GM10266 (cell line): ENCODE measurements at regions not wholly inside any gene's neighbourhood (a gene's known extent, or its start where the extent isn't known, plus 50 kb on each side); places are given as distances from the start of the nearest gene placed in this dataset.

Experiments used
- DNase-seq: peaks from one replicate; pipeline ENCODE4 v3.0.0; 2012; ENCODE audit errors: extremely low spot score
- TF ChIP-seq, protein P1 (sequence below): IDR thresholded peaks from 2 replicates; pipeline ENCODE4 v1.5.1; 2012; ENCODE audit warnings: mild to moderate bottlenecking, low read depth; ENCODE audit not compliant: control insufficient read depth, insufficient read depth; ENCODE audit errors: missing control alignments

DNA sequence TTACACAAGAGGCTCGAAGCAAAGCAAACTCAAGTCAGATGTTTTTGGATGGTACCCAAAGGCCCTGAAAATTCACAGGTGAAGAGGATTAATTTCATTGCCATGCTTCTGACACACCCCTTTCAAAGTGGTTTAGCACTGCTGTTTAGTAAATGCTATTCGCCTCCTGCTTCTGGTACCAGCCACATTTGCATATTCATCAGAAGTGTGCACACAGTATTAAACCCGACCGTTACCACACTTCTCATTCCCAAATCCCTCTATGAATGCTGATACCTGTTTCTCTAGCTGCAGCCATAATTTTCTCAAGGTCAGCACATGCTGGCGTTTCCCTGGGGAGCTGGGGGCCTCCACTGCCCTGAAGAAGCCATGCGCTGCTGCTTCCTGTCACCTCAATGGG is 179.8 kb upstream of the DAB1 start:
- DNase-seq = no peak
- TF ChIP-seq, protein P1, sequence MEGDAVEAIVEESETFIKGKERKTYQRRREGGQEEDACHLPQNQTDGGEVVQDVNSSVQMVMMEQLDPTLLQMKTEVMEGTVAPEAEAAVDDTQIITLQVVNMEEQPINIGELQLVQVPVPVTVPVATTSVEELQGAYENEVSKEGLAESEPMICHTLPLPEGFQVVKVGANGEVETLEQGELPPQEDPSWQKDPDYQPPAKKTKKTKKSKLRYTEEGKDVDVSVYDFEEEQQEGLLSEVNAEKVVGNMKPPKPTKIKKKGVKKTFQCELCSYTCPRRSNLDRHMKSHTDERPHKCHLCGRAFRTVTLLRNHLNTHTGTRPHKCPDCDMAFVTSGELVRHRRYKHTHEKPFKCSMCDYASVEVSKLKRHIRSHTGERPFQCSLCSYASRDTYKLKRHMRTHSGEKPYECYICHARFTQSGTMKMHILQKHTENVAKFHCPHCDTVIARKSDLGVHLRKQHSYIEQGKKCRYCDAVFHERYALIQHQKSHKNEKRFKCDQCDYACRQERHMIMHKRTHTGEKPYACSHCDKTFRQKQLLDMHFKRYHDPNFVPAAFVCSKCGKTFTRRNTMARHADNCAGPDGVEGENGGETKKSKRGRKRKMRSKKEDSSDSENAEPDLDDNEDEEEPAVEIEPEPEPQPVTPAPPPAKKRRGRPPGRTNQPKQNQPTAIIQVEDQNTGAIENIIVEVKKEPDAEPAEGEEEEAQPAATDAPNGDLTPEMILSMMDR = no peak

DNA sequence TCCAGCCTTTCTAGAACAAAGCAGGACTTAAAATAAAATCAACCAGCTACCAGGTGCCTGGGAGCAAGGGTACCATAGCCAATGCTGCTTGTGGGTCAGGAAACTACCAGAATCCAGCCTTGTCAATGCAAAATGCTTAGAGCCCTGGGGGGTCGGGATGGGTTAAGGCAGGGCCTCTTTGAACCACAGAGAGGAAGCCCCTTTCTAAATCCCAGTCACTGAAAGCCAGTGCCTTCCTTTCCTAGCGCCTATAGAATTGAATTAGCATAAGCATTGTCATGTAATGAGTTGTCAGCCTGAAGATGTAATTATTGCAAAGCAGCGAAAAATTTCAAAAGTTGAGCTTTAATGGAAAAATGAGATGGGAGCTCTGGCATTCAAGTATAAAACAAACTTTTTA is 176.6 kb upstream of the DAB1 start:
- no peak for DNase-seq
- TF ChIP-seq, protein P1 = no peak

DNA sequence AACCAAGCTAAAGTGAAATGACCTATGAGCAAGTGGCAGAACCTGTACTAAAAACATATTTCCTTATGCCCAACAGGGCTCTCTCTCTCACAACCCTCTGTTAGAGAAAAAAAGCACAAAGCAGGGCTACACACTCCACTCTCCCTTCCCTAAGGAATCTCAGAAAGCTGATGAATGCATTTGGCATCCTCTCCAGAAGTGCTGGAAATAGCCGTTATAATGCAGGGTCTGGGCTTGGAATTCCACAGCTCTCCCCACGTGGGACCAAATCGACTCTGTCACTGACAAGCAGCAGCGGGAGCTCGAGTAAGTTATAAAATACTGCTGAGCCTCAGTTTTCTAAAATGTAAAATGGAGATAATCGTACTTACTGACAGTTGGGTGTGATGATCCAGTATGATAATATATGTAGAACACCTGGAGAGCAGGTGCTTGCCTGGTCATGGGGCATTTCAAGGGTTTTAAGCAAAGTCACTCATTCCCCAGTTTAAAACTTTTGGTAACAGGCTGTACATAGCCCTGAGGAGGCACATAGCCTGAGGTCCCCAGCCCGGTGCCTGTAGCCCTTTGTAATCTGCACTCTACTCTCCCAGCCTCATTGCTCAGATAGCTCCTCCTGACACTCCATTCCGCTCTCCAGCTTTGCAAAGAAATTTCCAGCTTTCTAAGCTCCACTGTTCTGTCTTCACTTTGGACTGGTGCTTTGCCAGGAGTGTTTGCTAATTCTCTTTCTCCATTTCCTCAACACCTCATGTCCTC is 175.6 kb upstream of the DAB1 start:
- DNase-seq = no peak
- TF ChIP-seq, protein P1 = no peak

DNA sequence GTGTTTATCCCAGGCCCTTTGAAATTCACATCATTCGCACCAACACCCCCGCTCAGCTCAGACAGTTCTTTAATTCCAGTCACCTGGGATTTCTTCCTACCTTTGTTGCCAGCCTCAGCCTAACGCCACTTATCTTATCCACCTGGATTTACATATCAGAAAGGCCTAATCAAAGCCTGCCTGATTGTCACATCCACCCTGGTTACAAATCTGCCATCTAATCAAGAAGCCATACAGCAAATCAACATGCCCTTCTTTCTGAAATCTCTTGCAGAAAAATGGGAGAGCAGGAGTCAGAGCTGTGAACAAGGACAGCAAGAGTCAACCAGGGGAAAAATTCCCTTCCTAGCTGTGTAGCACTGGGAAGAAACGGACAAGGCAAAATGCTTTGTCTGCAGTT is 173.2 kb upstream of the DAB1 start:
- DNase-seq = no peak
- TF ChIP-seq, protein P1 = no peak

DNA sequence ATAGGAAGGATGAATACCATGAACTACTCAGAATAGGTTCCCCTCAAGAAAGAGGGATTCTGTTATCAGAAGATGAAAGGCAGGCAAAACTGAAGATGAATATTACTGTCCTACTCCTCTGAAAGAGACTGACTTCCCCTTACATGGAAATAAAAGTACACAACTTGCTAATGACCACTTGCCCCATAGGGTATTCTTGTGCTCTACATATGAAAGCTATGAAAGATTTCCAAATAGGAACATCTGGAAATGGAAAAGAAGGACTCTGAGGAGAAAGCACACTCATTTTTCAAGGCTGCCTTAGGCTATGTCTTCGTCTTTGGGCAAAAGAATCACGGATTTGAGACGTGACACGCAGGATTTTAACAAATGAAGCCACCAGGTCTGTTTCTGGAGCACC is 170.1 kb upstream of the DAB1 start:
- TF ChIP-seq, protein P1 = no peak
- DNase-seq = no peak

DNA sequence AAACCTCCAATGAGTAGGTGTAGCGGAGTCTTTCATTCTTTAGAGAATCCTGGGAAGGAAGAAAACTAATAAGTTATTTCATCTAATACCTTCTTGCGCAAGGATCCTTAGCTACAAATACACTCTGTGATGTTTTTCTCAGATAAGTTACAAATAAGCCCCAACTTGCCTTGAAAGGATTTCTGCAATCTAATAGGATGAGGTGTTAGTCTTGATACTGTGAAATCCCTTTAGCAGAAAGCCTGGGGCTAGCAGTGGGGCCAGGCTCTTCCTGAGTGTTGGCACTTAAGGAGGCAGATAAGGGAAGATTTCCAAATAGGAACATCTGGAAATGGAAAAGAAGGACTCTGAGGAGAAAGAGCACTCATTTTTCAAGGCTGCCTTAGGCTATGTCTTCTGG is 168.0 kb upstream of the DAB1 start:
- TF ChIP-seq, protein P1 = no peak
- no peak for DNase-seq

DNA sequence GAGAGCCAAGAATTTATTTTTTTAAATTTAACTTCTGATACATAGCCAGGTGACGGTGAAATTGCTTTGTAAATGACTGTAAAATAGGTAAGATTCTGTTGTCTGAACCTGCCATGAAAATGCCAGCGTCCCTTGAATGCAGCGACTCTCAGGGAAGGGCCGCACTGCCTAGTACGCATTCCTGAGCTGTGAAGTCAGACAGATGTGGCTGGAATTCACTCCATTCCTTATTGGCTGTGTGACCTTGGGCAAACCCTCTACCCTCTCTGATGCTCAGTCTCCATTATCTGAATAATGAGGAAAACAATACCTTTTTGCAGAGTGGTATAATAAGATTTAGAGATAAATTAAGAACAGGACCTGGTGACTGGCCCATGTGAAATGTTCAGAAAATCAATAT is 167.1 kb upstream of the DAB1 start:
- no peak for DNase-seq
- TF ChIP-seq, protein P1 = no peak
